HG02970 (cell line): ENCODE measurements at regions not wholly inside any gene's neighbourhood (a gene's known extent, or its start where the extent isn't known, plus 50 kb on each side); places are given as distances from the start of the nearest gene placed in this dataset.

ENCODE experiments used
- ATAC-seq: cut with Tn5 transposase; IDR thresholded peaks from one replicate; pipeline ENCODE4 v1.9.1; 2021; ENCODE audit warnings: mild to moderate bottlenecking, moderate library complexity, moderate number of reproducible peaks; ENCODE audit not compliant: unreplicated experiment, low FRiP score

DNA sequence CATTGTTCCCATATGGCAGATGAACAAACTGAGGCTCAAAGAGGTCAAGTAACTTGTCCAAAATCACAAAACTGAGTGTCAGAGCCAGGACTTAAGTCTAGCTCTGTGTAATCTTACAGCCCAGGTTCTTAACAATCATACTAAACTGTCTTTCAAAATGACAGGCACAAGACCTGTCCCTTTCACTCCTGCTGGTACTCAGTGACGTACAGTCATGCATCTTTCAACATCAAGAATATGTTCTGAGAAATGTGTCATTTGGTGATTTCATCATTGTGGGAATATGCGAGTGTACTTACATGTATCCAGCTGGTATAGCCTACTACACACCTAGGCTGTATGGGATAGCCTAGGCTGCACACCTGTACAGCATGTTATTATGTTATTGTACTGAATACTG lies 646.8 kb upstream of the WWC1 start:
- no peak for ATAC-seq

DNA sequence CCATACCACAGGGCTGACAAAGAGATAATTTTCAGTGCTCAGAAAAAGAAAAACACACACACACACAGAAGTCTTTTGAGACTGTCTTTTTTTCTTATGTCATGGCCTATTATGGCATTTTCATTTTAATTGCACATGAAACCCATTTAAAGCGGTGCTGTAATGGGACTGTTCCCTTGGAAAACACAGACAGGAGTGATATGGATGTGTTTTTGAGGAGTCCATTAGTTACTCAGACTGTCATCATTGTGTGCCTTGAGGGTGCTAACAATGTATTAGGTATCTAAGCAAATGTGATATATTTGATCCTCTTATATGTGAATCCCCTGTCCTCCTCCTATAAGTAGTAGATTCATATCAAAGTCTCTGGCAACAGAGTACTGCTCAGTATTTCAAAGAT lies 642.0 kb upstream of the WWC1 start:
- ATAC-seq = no peak

DNA sequence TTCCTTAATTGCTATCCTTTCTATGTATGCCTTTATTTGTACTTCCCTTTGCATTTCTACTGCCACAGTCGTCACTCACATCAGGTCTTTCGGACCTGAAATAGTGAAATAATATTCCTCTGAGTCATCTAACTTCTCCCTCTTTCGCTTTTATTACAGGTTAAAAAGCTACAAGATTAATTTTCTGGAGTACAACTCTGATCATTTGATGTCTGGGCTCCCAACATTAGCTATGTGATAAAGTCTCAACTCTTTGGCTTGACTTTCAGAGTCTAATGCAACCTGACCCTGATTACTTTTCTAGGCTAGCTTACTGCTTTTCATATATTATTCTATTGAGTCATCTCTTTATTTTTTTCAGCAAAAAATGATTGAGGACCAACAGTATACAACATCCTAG lies 638.8 kb upstream of the WWC1 start:
- ATAC-seq = no peak

DNA sequence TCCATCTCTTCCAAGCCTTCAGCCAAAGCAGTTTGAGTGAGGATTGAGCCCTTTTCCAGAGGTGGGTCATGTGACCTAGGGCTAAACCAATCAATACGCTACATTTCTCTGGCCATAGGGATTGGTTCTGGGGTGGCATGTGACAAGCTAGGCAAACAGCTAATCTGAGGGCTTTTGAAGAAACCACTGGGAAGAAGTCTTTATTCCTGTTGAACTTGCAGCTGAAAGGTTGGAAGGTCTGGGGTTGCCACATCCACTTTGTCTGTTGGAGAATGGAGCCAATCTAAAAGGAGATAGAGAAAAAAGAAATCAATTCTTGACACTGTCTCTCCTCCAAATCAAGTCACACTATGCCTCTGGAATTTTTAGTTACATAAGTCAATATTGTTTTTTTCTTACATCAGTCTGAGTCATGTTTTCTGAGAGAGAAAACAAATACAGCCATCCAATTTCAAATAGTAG lies 637.8 kb upstream of the WWC1 start:
- ATAC-seq = no peak

DNA sequence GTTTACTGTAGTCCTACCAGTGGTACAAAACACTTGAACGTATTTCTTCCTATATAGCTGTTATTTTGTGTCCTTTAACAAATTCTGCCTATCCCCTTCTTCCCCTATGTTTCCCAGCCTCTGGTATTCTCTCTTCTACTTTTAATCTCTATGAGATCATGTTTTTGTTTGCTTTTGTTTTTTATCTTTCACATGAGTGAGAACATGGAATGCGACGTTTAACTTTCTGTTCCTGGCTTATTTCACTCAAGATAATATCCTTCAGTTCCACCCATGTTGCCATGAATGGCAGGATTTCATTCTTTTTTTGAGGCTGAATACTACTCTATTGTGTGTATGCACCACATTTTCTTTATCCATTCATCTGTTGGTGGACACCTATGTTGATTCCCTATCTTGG lies 634.4 kb upstream of the WWC1 start:
- ATAC-seq = no peak

DNA sequence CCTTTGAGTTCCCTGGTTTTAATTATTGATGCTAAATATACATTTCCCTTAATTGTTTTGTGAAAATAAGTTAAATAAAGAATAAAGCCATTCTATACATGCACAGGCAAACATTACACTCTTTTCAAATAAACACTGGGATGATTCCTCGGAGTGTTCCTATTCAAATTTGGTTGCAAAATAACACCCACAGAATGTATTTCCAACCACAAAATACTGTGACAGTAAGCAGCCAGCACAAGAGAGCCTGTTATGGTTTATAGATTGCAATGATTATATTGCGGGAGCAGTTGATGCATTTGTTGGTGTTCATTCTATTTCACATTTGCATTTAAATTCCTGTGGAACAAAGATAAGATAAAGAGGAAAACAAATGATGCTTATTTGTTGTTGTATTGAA lies 632.6 kb upstream of the WWC1 start:
- ATAC-seq = no peak

DNA sequence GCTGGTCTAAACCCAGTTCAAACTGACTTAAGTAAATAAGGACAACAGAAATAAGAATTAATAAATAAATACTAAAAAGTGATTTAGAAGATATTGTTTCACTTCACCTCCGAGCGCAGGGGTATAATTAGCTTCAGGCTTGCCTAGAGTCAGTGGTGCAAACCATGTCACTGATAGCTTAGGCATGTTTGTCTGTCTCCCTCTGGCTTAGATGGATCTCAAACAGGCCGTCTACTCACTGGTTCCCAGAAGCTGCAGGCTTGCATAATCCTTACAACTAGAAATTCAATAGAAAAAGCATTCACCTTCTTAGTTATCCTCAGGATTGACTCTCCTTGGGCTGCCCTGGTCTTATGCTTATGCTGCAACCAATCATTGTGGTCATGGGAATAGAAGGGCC lies 629.8 kb upstream of the WWC1 start:
- ATAC-seq = no peak

DNA sequence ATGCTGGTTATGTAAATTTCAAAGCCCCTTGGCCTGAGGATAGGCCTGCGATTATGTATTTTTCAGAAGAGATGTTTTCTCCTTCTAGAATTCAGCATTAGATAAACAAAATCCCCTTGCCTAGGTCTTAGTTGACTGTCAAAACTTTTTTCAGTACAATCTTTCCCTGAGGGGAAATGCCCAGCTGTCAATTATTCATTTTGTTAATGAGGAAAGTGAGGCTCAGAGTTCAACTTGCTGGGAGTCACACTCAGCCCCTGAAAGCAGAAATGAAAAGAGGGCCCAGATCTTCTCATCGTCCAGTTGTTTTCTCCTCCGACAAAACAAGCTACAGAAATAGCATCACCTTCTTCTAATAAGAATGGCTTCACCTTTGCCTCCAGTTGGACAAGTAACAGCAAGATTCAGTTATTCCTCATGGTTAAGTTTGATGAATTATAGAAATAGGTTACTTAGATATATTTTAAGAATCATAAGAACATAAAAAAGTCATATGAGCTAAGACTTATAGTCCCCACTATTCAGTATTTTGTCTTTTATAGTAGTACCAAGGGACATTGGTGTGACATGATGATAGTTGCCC lies 627.1 kb upstream of the WWC1 start:
- no peak for ATAC-seq

DNA sequence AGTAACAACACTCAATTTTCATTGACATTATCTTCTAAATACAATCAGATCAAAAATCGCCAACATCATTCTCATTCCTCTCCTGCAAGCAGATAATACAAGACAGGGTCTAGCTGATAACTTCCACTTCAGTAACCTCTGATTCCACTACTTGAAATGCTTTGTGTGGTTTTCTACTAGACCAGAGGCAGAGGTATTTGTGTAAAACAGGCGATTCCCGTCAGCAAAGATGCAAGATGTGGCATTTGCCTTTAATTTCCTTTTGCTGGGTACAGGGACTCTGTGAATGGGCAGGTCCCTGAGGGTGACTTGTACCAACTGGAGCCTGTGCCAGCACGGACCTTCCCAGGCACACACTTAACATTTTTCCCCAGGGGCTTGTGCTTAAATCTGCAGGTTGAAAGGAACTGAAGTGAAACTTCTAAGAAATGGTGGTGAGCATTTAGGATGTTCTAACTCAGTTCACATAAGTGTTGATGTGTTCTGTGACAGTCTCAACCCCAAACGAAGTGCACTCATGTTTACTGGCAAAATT lies 625.5 kb upstream of the WWC1 start:
- ATAC-seq = no peak

DNA sequence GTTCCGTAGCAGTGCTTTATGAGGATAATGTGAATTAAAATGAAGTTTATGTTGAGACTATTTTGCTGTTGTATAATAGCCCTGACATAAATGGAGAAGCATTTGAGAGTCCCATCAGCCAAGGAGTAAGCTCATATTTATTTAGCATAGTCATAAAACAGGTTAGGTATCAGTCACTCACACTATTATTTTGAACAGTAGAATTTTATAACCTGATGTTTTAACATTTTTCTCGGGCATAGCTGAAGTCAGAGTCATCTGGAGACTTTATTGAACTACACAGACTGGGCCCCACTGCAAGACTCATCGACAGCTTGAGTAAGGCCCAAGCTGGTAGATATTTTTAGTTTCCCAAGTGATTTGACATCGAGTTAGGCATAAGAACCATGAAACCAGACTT lies 620.3 kb upstream of the WWC1 start:
- no peak for ATAC-seq

DNA sequence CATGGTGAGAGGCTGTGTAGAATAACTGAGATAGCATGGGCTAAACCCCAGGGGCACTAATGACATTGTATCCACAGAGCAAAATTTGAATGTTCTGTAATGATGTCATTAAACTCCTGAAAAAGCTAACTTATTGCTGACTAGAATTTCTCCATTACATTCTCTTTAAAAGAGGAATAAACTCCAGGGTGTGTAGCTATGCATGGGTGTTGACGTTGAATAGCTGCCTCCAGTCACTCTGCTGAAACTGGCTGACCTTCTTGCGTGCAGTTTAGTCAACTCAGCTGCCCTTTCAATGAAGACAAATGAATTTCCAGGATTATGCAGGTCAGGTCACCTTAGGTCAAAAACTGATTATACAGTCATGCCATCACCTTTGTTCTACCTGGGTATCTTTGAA lies 617.5 kb upstream of the WWC1 start:
- ATAC-seq = no peak

DNA sequence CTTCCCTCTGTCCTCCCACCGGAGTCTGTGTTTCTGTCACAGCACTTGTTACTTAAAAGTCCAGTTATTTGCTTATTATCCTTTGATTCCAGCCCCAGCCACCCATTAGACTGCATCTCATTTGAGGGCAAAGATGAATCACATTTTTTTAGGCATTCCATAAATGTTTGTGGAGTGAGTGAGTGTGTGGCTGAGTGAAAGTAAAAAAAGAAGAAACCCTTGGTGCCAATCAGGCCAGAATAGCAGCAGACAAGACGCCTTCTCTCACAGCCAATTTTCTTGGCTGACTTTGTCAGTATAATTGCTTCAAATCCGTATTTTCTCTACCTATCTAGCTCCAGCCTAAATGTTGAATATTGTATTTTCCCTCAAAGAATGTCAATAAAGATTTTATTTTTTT lies 613.0 kb upstream of the WWC1 start:
- no peak for ATAC-seq

DNA sequence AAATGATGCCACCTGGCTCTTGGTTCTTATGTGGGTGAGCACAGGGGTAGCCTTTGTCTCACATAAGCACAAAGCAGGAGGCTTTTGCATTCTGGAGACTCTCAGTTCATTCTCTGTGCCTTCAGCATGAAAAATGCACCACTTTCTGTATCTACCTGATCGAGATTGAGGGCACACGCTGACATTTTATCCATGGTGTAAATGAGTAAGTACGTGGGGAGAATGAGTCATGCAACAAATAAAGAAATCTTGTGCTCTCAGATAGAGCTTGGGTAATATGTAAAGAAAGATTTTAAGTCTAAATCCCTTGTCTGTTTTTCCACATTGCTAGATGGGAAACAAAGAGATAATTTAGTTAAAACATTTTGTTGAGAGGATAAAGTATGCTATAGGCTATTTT lies 607.2 kb upstream of the WWC1 start:
- no peak for ATAC-seq

DNA sequence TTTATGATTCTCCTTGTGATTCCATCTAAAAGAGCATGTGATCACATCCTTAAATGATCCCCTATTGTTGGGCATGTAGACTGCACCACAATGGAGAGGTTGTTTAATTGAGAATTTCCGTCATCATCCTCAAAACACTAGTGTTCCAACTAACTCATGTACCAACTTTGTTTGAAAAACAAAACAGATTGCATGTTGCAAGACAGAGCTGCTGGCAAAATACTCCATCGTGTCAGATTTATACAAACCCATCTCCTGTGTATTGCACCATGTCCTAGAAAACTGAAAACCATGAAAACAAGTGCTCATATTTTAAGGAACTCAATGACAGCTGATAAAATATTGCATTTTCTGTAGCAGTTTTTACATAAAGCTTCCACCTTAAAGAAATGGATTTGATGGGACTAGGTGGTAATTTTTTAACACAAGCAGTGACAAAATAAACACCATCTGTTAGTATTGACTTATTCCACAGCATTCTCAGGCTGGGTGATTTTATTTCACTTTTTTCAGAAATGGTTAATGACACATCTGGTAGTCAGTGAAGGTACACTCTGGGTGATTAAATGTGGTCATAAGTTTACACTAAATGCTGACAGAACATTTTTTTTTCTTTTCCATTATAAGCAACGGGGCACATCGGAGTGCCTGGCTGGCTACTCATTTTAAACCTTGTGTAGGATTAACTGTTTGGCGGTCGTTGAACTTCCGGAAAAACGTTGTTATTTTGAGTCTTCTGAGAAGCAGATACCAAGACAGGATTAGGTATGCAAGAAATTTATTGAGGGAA lies 602.9 kb upstream of the WWC1 start:
- no peak for ATAC-seq

DNA sequence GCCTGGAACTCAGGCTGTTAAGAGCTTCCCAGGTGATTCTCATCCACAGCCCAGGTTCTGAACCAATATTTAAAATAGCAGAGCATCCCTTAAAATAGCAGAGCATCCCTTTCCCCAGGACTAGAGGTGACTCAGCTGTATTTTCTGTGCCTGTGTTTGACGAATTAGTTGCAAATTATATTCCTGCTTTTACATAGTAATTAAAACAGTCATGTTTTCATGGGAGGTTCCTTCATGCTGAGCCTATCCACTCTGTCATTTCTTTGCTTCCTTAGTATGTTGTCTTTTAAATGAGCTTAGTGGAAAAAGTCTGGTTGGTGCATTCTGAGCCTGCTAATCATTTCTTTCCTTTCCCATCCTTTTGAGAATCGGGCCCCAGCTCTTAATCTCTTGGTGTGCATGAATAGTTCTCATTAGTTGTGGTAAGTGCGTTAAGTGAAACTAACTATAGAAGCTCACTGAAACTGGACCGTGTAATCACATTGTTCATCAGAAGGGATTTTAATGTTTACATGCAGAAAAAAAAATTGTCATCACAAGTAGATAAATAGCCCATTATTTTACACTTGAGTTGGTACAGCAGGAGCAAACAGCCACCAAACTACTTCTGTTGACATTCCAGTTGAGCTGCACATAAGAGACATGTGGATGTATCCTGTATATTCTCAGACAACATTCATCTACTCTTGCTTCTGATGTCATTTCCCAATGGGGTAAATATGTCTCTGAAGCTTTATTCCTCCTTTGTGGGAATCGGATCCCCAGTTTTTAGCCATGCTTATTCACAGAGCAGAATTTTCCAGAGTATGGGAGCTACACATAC lies 596.9 kb upstream of the WWC1 start:
- no peak for ATAC-seq

DNA sequence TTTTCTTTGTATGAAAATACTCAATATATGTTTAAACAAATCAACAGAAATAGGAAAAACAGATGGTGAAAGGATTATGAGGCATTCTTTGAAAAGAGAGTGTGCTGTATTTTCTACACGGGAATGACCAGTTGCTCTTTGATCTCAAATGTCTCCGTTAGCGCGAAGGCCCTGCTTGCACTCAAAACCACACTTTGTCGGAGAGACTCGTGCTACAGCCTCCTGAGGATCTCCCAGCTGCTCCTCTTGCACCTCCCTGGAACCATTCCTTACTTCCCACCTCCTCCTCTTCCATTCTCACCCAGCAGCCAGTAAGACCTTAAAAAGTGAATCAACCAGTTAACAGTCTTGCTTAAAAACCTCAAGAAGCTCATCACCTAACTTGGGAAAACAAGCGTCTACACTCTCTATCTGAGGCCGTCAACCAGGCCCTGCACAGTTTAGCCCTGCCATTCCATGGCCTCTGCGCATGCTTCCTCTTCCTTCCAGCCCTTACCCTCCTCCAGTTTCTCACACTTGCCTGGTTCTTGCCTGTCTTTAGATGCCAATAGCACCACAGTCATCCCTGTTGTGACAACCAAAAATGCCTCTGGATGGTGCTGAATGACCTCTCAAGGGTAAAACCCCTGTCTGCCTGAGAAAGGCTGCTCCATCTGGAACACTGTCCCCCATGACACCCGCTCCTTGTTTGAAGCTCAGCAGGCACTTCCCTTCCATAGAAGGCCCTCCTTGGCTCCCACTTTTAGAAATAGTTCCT lies 594.7 kb upstream of the WWC1 start:
- ATAC-seq = no peak

DNA sequence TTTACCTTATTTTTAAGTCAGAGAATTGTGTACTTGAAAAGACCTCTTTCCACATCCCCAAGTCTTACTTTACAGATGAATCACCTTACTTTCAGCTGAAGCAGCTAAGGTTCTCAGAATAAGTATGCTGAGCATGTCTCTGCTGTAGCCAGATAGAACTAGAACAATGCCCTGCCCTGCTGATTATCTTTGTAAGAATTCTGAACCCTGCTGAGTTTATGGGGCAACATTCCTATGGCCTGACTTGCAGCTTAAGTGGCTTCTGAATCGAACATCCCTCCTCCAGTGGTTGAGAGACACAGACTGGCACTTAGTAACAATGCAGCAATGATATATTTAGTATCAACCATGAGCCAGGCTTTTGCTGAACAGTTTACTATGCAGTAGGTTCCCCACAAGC lies 592.0 kb upstream of the WWC1 start:
- ATAC-seq = no peak

DNA sequence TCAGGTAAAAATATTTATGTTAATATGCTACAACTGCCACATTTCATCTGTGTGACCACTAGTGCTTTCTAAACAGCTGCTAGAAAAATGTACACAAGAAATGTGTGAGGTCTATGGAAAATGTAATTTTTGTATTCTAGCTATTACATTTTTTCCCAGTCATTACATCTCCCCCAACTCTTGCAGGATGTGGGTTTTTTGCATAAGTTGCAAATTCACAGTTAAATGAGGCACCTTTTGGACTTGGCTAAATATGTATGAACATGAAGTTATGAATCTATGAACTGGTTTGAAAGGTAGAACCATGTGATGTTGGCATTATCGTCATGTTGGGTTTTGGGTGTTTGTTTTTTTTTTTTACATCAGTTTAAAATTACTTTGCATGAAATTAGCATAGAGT lies 590.4 kb upstream of the WWC1 start:
- ATAC-seq = no peak

DNA sequence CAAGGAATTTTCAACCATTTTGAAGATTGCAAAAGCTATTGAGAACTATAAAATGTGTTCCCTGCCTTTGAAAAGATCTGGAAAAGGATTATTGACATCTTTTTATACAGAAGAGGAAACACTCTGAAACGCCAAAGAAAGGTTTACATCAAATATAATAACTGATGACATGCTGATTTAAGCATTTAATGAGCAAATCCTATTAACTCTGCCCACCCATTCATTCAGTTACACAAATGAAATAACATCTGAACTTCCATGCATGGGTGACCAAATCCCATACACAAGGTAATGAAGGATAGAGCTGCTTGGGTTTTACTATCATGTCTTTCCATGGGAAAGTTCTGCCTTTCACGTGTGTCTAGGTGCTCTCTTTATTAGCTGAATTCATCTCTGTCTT lies 589.4 kb upstream of the WWC1 start:
- ATAC-seq = no peak

DNA sequence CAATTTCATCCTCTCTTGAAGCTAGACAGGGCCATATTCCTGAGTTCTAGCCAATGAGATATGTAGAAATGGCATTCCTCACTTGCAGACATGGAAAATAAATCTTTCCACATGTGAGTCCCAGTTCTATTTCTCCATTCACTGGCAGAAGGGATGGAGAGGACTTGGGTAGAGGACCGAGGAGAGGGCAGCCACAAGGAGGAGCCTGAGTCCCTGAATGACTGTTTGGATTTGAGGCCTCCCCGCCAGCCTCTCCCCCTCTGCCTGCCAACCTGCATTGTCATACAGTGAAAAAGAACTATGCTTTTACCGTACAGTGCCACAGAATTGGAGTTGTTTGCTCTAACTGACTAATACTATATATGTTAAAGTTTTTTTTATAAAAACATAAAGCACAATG lies 583.0 kb upstream of the WWC1 start:
- ATAC-seq = no peak

DNA sequence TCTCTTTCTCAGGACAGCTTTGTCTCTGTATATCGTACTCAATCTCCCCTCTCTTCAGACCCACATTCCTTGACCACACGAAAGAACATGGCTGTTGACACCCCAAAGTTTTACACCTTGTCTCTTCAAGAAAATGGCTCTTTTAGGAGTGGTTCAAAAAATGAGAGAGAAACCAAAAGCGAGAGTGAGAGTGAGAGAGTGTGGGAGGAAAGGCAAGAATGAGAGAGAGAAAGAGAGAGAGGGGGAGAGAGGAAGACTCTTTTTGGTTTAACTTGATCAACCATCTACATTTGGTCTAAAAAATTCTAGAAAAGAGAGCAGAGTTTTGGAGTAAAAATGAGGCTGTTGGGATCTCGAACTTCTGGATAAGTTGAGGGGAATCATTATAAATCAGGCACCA lies 581.8 kb upstream of the WWC1 start:
- ATAC-seq = no peak
